Spleen (tissue), 11 donors: ENCODE measurements at regions not wholly inside any gene's neighbourhood (a gene's known extent, or its start where the extent isn't known, plus 50 kb on each side); places are given as distances from the start of the nearest gene placed in this dataset.

Source experiments
- DNase-seq: peaks from one replicate; pipeline ENCODE4 v3.0.0-alpha.2; 2020
- H3K27ac ChIP-seq, 8 donors: fragments of 200-600 bp; sonication (generic) in 7 of 8; 1 replicate in 4 of 8; 2 replicates in 4 of 8; pipeline versions ENCODE4 v1.5.0 to v1.8.0; 2016 to 2021; ENCODE audit warnings: inconsistent platforms in 4 of 8, mild to moderate bottlenecking in 4 of 8, moderate library complexity in 1 of 8
- H3K27me3 ChIP-seq, 7 donors: fragments of 200-600 bp; sonication (generic) in 6 of 7; replicated peaks in 1 of 7; 1 replicate in 4 of 7; 2 replicates in 3 of 7; pipeline versions ENCODE4 v1.5.0 to v1.8.0; 2016 to 2021; ENCODE audit warnings: inconsistent platforms in 3 of 7, mild to moderate bottlenecking in 1 of 7
- H3K36me3 ChIP-seq, 6 donors: fragments of 200-600 bp; sonication (generic) in 5 of 6; 1 replicate in 4 of 6; 2 replicates in 2 of 6; pipeline versions ENCODE4 v1.5.0 to v1.8.0; 2016 to 2021; ENCODE audit warnings: inconsistent platforms in 2 of 6
- H3K4me1 ChIP-seq, 6 donors: fragments of 200-600 bp; sonication (generic) in 5 of 6; 1 replicate in 3 of 6; 2 replicates in 3 of 6; pipeline versions ENCODE4 v1.5.0 to v1.8.0; 2016 to 2021; ENCODE audit warnings: inconsistent platforms in 3 of 6
- H3K4me3 ChIP-seq, 8 donors: fragments of 200-600 bp; sonication (generic) in 7 of 8; 1 replicate in 4 of 8; 2 replicates in 4 of 8; pipeline versions ENCODE4 v1.5.0 to v1.8.0; 2016 to 2021; ENCODE audit warnings: inconsistent platforms in 4 of 8, mild to moderate bottlenecking in 4 of 8, moderate library complexity in 2 of 8
- H3K9me3 ChIP-seq, 8 donors: fragments of 200-600 bp; sonication (generic) in 7 of 8; 1 replicate in 4 of 8; 2 replicates in 4 of 8; pipeline versions ENCODE4 v1.5.0 to v1.8.0; 2016 to 2021; ENCODE audit warnings: inconsistent platforms in 4 of 8
- POLR2A ChIP-seq, 3 donors: fragments of 450-650 bp; IDR thresholded peaks; one replicate each; pipeline ENCODE4 v1.5.1; 2017; ENCODE audit warnings: antibody characterized with exemption in 3 of 3, mild to moderate bottlenecking in 1 of 3
- POLR2AphosphoS5 ChIP-seq, 3 donors: sonication (generic); formaldehyde crosslinking; IDR thresholded peaks; one replicate each; pipeline ENCODE4 v1.5.1; 2017; ENCODE audit warnings: antibody characterized with exemption in 3 of 3
- WGBS, 5 donors: extraction: QIAGEN DNeasy Blood & Tissue Kit in 3 of 5; methylation state at CpG; one replicate each; pipeline versions ENCODE4 v1.1.5 to v1.1.7; 2013 to 2018; 5-methylcytosine and 5-hydroxymethylcytosine counted together
- intact Hi-C: fragments of 100-400 bp; cut with DNase I; formaldehyde crosslinking; loops from one replicate; pipeline ENCODE4 v1.15.0; 2023; ENCODE audit warnings: low total_unique reads
- TF ChIP-seq, protein P1 (sequence below), 11 experiments: fragments of 200-600 bp in 7 of 11; fragments of 450-650 bp in 4 of 11; sonication (generic) in 4 of 11; IDR thresholded peaks in 8 of 11; conservative IDR thresholded peaks in 3 of 11; 1 replicate in 7 of 11; 2 replicates in 4 of 11; pipeline versions ENCODE4 v1.4.0 to v1.8.0; 2016 to 2021; ENCODE audit warnings: antibody characterized with exemption in 11 of 11, inconsistent platforms in 4 of 11, mild to moderate bottlenecking in 1 of 11
- donor health status: healthy with polysubstance abuse.
- donor health status: DM: no; HTN: no; CAD: no; lungs with moderate emphysema.
- donor health status: DM: no; HTN: no; CAD: no.
- donor health status: Bipolar disorder and iron deficiency.
- donor health status: healthy.
- donor health status: DM: no; HTN: no; CAD: no.
- donor health status: DM: yes; HTN: yes; CAD: no.

DNA sequence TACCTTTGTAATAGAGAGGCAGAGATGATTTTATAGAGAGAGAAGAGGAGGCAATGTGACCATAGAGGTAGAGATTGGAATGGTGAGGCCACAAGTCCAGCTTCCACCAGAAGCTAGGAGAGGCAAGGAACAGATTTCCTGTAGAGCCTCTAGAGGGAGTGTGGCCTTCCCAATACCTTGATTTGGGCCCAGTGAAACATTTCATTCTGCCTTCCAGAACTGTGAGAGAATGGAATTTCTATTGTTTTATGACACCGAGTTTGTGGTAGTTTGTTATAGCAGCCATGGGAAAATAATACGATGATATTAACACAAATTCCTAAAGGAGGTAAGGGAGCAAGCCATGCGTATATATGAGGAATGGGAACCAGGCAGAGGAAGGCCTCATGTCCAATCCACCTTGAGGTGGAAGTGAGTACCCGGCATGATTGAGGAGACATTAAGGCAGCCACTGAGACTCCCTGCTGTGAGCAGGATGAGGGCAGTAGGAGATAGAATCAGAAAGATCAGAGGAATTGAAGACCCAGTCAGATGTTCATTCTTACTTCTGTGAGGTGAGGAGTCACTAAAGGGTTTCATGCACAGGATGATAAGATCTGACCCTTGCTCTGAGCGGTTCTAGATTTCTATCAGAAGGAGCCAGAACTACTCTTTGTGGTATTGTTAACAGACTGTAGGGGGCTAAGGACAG, 636.3 kb upstream of the IMPG1 start:
- H3K9me3 ChIP-seq, result no peaks in the 10 kb centered on the region
- no peaks in the 10 kb centered on the region for H3K36me3 ChIP-seq
- H3K4me1 ChIP-seq, result no peaks in the 10 kb centered on the region
- H3K27me3 ChIP-seq, result no peaks in the 10 kb centered on the region
- 85 to 93% (median 90%) methylated on average over 5 of the region's 5 CpGs for WGBS, 5 donors
- no peak overlapping the region for H3K27ac ChIP-seq
- no peak overlapping the region for H3K4me3 ChIP-seq
- TF ChIP-seq POLR2AphosphoS5 (IDR thresholded peaks at IDR 0.05) (no peak), POLR2A (IDR thresholded peaks at IDR 0.05) (no peak)
- TF ChIP-seq, protein P1, sequence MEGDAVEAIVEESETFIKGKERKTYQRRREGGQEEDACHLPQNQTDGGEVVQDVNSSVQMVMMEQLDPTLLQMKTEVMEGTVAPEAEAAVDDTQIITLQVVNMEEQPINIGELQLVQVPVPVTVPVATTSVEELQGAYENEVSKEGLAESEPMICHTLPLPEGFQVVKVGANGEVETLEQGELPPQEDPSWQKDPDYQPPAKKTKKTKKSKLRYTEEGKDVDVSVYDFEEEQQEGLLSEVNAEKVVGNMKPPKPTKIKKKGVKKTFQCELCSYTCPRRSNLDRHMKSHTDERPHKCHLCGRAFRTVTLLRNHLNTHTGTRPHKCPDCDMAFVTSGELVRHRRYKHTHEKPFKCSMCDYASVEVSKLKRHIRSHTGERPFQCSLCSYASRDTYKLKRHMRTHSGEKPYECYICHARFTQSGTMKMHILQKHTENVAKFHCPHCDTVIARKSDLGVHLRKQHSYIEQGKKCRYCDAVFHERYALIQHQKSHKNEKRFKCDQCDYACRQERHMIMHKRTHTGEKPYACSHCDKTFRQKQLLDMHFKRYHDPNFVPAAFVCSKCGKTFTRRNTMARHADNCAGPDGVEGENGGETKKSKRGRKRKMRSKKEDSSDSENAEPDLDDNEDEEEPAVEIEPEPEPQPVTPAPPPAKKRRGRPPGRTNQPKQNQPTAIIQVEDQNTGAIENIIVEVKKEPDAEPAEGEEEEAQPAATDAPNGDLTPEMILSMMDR (IDR thresholded peaks at IDR 0.05 in 8 of 11, conservative IDR thresholded peaks at IDR 0.05 in 3 of 11), result no peak
- intact Hi-C loops, result no loop called here
- no peak for DNase-seq

DNA sequence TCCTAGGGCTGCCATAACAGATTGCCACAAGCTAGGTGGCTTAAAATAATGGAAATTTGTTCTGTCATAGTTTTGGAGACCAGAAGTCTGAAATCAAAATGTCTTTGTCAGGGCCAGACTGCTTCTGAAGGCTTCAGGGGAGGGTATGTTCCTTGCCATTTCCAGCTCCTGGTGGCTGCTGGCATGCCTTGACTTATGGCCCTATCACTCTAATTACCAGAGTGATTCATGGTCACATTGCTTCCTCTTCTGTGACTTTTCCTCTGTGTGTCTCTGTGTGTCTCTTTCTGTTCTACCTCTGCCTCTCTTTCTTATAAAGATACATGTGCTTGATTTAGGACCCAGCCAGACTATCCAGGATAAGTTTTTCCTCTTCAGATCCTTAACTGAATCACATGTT, 635.2 kb upstream of the IMPG1 start:
- Histone ChIP-seq H3K9me3 (no peaks in the 10 kb centered on the region), H3K4me3 (no peak overlapping the region), H3K27me3 (no peaks in the 10 kb centered on the region), H3K4me1 (no peaks in the 10 kb centered on the region), H3K27ac (no peak overlapping the region), H3K36me3 (no peaks in the 10 kb centered on the region)
- intact Hi-C loops, result no loop called here
- TF ChIP-seq POLR2A (IDR thresholded peaks at IDR 0.05), result no peak
- TF ChIP-seq, protein P1 (IDR thresholded peaks at IDR 0.05 in 8 of 11, conservative IDR thresholded peaks at IDR 0.05 in 3 of 11), result no peak
- no peak for TF ChIP-seq POLR2AphosphoS5 (IDR thresholded peaks at IDR 0.05)
- DNase-seq, result no peak

- TF ChIP-seq POLR2AphosphoS5 (IDR thresholded peaks at IDR 0.05), result no peak
- TF ChIP-seq, protein P1 (IDR thresholded peaks at IDR 0.05 in 8 of 11, conservative IDR thresholded peaks at IDR 0.05 in 3 of 11), result no peak
- no peak for TF ChIP-seq POLR2A (IDR thresholded peaks at IDR 0.05)
- Histone ChIP-seq H3K27me3 (no peaks in the 10 kb centered on the region), H3K27ac (no peak overlapping the region), H3K36me3 (no peaks in the 10 kb centered on the region), H3K4me1 (no peaks in the 10 kb centered on the region), H3K4me3 (no peak overlapping the region), H3K9me3 (no peaks in the 10 kb centered on the region)
- 67 to 88% (median 79%) methylated on average over 1 of the region's 1 CpG for WGBS, 5 donors
- intact Hi-C loops, result no loop called here
- no peak for DNase-seq
Observed at GRCh38 chr6:76706631-76707030, 634.2 kb upstream of the IMPG1 start.

DNA sequence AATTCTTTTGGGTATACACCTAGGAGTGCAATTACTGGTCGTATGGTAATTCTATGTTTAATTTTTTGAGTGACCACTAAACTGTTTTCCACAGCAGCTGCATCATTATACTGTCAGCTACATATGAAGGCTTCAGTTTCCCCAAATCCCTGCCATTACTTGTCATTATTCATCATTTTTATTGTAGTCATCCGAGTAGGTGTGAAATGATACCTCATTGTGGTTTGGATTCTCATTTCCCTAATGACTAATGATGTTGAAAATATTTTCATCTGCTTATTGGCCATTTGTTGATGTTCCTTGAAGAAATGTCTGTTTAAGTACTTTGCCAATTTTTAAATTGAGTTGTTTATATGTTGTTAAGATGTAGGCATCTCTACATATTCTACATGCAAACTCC, 633.6 kb upstream of the IMPG1 start:
- WGBS, 5 donors, result 64 to 82% (median 68%) methylated on average over 2 of the region's 2 CpGs
- Histone ChIP-seq H3K4me3 (no peak overlapping the region), H3K36me3 (no peaks in the 10 kb centered on the region), H3K4me1 (no peaks in the 10 kb centered on the region), H3K27ac (no peak overlapping the region), H3K9me3 (no peaks in the 10 kb centered on the region), H3K27me3 (no peaks in the 10 kb centered on the region)
- intact Hi-C loops, result no loop called here
- no peak for DNase-seq
- TF ChIP-seq, protein P1 (IDR thresholded peaks at IDR 0.05 in 8 of 11, conservative IDR thresholded peaks at IDR 0.05 in 3 of 11), result no peak
- no peak for TF ChIP-seq POLR2AphosphoS5 (IDR thresholded peaks at IDR 0.05)
- TF ChIP-seq POLR2A (IDR thresholded peaks at IDR 0.05), result no peak
